Nephron progenitor cell (in vitro differentiated cells): ENCODE measurements at regions not wholly inside any gene's neighbourhood (a gene's known extent, or its start where the extent isn't known, plus 50 kb on each side); places are given as distances from the start of the nearest gene placed in this dataset.

Experiments
- DNase-seq: peaks from one replicate; pipeline ENCODE4 v3.0.0; 2021
- H3K27ac Mint-ChIP-seq: 2 replicates; pipeline ENCODE4 v1.8.0; 2021; ENCODE audit warnings: mild to moderate bottlenecking, moderate library complexity, mixed read lengths
- H3K27me3 Mint-ChIP-seq: 2 replicates; pipeline ENCODE4 v1.8.0; 2021; ENCODE audit warnings: mild to moderate bottlenecking, low read depth, mixed read lengths; ENCODE audit not compliant: poor library complexity
- H3K36me3 Mint-ChIP-seq: 2 replicates; pipeline ENCODE4 v1.8.0; 2021; ENCODE audit warnings: low read depth, mixed read lengths
- H3K4me1 Mint-ChIP-seq: 2 replicates; pipeline ENCODE4 v1.8.0; 2021; ENCODE audit warnings: mixed read lengths
- H3K4me3 Mint-ChIP-seq: 2 replicates; pipeline ENCODE4 v1.8.0; 2021; ENCODE audit warnings: mild to moderate bottlenecking, moderate library complexity, mixed read lengths
- H3K9me3 Mint-ChIP-seq: 2 replicates; pipeline ENCODE4 v1.8.0; 2021; ENCODE audit warnings: mild to moderate bottlenecking, moderate library complexity, mixed read lengths
- CTCF ChIP-seq: fragments of 200-600 bp; sonication (generic); IDR thresholded peaks from 2 replicates; pipeline ENCODE4 v1.5.0; 2021; ENCODE audit warnings: antibody characterized with exemption

DNA sequence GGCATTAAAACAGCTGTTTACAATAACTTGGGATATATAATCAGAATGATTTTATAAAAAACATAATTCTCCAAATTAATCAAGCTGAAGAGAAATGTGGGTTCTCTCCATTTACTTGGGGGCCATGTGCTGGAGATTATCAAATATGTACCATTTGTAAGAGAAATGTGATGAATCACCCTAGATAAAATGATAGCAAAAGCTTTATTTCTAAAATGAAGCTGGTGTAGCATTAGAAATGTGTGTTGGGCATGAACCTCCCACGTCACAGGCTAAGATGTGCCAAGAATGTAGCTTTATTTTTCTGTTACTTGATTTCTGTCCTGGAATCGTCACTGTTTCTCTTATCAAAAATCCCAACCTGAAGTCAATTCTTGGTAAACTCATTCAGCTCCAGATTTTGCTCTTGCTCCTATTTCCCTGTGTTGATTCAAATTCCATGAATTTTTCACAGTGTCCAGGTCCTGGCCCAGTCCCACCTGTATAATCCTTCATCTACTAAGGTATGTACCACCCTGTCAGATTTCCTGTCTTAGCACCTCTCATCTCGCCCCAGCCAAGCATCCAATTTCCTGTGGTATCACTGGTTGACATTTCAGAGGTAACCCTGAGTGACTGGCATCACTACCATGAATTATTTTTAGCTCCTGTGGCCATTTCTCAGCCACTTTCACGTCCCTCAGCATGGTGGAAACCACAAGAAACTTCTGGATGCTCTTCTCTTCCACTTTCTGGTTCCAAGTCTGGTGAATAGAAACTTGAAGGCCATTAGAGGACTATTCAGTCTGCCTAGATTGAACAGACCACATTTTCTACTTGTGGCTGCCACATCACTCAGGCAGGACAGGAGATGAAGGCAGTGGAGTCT is 103.6 kb upstream of the FLRT2 start:
- peaks cover 16% of the 10 kb centered on the region for H3K9me3 Mint-ChIP-seq
- no peak overlapping the region for H3K4me3 Mint-ChIP-seq
- H3K27ac Mint-ChIP-seq = no peak overlapping the region
- TF ChIP-seq CTCF = no peak
- DNase-seq = no peak
- no peaks in the 10 kb centered on the region for H3K4me1 Mint-ChIP-seq
- peaks cover 2% of the 10 kb centered on the region for H3K27me3 Mint-ChIP-seq
- peaks cover 7% of the 10 kb centered on the region for H3K36me3 Mint-ChIP-seq

GRCh38 chr14:85428926-85429325 is 101.0 kb upstream of the FLRT2 start:
- no peak for TF ChIP-seq CTCF
- H3K27me3 Mint-ChIP-seq = no peaks in the 10 kb centered on the region
- H3K9me3 Mint-ChIP-seq = peaks cover 21% of the 10 kb centered on the region
- peaks cover 7% of the 10 kb centered on the region for H3K36me3 Mint-ChIP-seq
- DNase-seq = no peak
- no peak overlapping the region for H3K4me3 Mint-ChIP-seq
- no peak overlapping the region for H3K27ac Mint-ChIP-seq
- H3K4me1 Mint-ChIP-seq = no peaks in the 10 kb centered on the region

DNA sequence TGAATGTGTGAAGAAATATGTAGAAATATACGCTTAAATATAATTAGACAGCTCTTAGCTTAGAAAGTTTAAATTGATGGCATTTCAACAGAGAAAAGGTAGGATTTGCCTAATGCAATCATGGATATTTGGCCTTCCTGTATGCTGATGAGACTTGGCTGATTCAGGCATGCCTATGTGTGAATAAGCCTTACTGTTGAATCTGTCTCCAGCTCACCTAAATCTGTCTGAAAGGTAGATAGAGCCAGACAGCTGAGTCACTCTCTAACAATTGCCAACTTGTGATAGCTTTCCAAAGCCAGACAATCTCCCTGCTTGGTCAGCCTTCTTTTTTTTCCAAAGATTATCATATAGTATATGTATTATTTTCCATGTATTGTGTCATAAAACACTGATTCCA is 92.8 kb upstream of the FLRT2 start:
- no peak for TF ChIP-seq CTCF
- H3K36me3 Mint-ChIP-seq = no peaks in the 10 kb centered on the region
- H3K9me3 Mint-ChIP-seq = peaks cover 15% of the 10 kb centered on the region
- H3K27me3 Mint-ChIP-seq = no peaks in the 10 kb centered on the region
- no peak for DNase-seq
- H3K27ac Mint-ChIP-seq = no peak overlapping the region
- H3K4me1 Mint-ChIP-seq = no peaks in the 10 kb centered on the region
- H3K4me3 Mint-ChIP-seq = no peak overlapping the region

DNA sequence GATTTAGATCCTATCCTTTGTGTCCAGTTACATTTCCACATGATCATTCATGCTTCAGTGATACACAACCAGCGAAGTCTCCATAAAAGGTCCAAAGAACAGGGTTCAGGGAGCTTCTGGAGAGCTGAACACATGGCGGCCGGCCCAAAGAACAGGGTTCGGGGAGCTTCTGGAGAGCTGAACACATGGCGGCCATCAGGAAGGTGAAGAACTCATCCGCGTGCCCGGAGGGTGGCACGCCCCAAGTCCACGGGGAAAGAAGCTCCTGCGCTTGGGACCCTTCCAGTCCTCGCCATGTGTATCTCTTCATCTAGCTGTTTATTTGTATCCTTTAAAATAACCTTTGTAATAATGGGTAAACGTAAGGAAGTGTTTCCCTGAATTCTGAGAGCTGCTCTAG is 91.9 kb upstream of the FLRT2 start:
- Mint-ChIP-seq H3K36me3 (no peaks in the 10 kb centered on the region), H3K4me1 (peaks cover 2% of the 10 kb centered on the region), H3K9me3 (peaks cover 11% of the 10 kb centered on the region), H3K4me3 (no peak overlapping the region), H3K27ac (peak overlapping the region; percentile 62), H3K27me3 (no peaks in the 10 kb centered on the region)
- no peak for TF ChIP-seq CTCF
- DNase-seq = no peak

GRCh38 chr14:85438481-85438942 is 91.4 kb upstream of the FLRT2 start:
- no peaks in the 10 kb centered on the region for H3K27me3 Mint-ChIP-seq
- H3K36me3 Mint-ChIP-seq = no peaks in the 10 kb centered on the region
- peaks cover 11% of the 10 kb centered on the region for H3K9me3 Mint-ChIP-seq
- DNase-seq = no peak
- H3K4me3 Mint-ChIP-seq = no peak overlapping the region
- H3K27ac Mint-ChIP-seq = peak overlapping the region; percentile 62
- no peak for TF ChIP-seq CTCF
- peaks cover 4% of the 10 kb centered on the region for H3K4me1 Mint-ChIP-seq
